ENCODE measurements at regions not wholly inside any gene's neighbourhood (a gene's known extent, or its start where the extent isn't known, plus 50 kb on each side); places are given as distances from the start of the nearest gene placed in this dataset.

GRCh38 chr5:27437594-27438200, 399.3 kb upstream of the CDH9 start:
- TF ChIP-seq, protein P1, sequence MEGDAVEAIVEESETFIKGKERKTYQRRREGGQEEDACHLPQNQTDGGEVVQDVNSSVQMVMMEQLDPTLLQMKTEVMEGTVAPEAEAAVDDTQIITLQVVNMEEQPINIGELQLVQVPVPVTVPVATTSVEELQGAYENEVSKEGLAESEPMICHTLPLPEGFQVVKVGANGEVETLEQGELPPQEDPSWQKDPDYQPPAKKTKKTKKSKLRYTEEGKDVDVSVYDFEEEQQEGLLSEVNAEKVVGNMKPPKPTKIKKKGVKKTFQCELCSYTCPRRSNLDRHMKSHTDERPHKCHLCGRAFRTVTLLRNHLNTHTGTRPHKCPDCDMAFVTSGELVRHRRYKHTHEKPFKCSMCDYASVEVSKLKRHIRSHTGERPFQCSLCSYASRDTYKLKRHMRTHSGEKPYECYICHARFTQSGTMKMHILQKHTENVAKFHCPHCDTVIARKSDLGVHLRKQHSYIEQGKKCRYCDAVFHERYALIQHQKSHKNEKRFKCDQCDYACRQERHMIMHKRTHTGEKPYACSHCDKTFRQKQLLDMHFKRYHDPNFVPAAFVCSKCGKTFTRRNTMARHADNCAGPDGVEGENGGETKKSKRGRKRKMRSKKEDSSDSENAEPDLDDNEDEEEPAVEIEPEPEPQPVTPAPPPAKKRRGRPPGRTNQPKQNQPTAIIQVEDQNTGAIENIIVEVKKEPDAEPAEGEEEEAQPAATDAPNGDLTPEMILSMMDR (IDR thresholded peaks at IDR 0.05): no peak
- TF ChIP-seq POLR2A (IDR thresholded peaks at IDR 0.05) (no peak), EP300 (IDR thresholded peaks at IDR 0.05) (no peak)

Measured in ovary (tissue), 3 donors.